Vagina (tissue), 2 donors: ENCODE measurements at regions not wholly inside any gene's neighbourhood (a gene's known extent, or its start where the extent isn't known, plus 50 kb on each side); places are given as distances from the start of the nearest gene placed in this dataset.

Experiments used
- DNase-seq, 2 donors: peaks; one replicate each; pipeline ENCODE4 v3.0.0-alpha.2; 2017; ENCODE audit errors: extremely low spot score in 2 of 2
- H3K27ac ChIP-seq: fragments of 200-600 bp; sonication (generic); one replicate; pipeline ENCODE4 v1.5.1; 2019
- H3K27me3 ChIP-seq: fragments of 200-600 bp; sonication (generic); one replicate; pipeline ENCODE4 v1.5.1; 2019
- H3K36me3 ChIP-seq, 2 donors: fragments of 200-600 bp; sonication (generic); one replicate each; pipeline ENCODE4 v1.5.1; 2017 to 2019
- H3K4me1 ChIP-seq: fragments of 200-600 bp; sonication (generic); one replicate; pipeline ENCODE4 v1.5.1; 2019
- H3K4me3 ChIP-seq, 2 donors: fragments of 200-600 bp; sonication (generic); 1 replicate in 1 of 2; 2 replicates in 1 of 2; pipeline ENCODE4 v1.5.1; 2016 to 2019
- H3K9me3 ChIP-seq: fragments of 200-600 bp; sonication (generic); one replicate; pipeline ENCODE4 v1.5.1; 2019
- CTCF ChIP-seq, 3 experiments: fragments of 450-650 bp in 2 of 3; fragments of 200-600 bp in 1 of 3; sonication (generic) in 1 of 3; IDR thresholded peaks; one replicate each; pipeline ENCODE4 v1.5.1; 2017 to 2019; ENCODE audit warnings: antibody characterized with exemption in 3 of 3, mild to moderate bottlenecking in 2 of 3, moderate library complexity in 2 of 3
- POLR2A ChIP-seq, 2 donors: fragments of 450-650 bp; IDR thresholded peaks; one replicate each; pipeline ENCODE4 v1.6.1; 2017; ENCODE audit warnings: antibody characterized with exemption in 2 of 2, mild to moderate bottlenecking in 2 of 2, moderate library complexity in 2 of 2
- POLR2AphosphoS5 ChIP-seq, 2 donors: sonication (generic); formaldehyde crosslinking; IDR thresholded peaks; one replicate each; pipeline ENCODE4 v1.9.0; 2017; ENCODE audit warnings: antibody characterized with exemption in 2 of 2, mild to moderate bottlenecking in 2 of 2, low read depth in 1 of 2; ENCODE audit not compliant: insufficient read depth in 1 of 2
- intact Hi-C: fragments of 100-400 bp; cut with DNase I; formaldehyde crosslinking; loops from one replicate; pipeline ENCODE4 v1.15.1; 2023

GRCh38 chr14:96945721-96946120 is 148.5 kb downstream of the VRK1 start:
- intact Hi-C loops: no loop called here
- no peak for DNase-seq
- no peaks in the 10 kb centered on the region for H3K36me3 ChIP-seq
- no peak overlapping the region for H3K27ac ChIP-seq
- no peak overlapping the region for H3K4me3 ChIP-seq
- no peaks in the 10 kb centered on the region for H3K4me1 ChIP-seq
- H3K9me3 ChIP-seq: no peaks in the 10 kb centered on the region
- no peaks in the 10 kb centered on the region for H3K27me3 ChIP-seq
- no peak for TF ChIP-seq POLR2A (IDR thresholded peaks at IDR 0.05)
- no peak for TF ChIP-seq CTCF (IDR thresholded peaks at IDR 0.05)
- no peak for TF ChIP-seq POLR2AphosphoS5 (IDR thresholded peaks at IDR 0.05; ENCODE audit: insufficient read depth in 1 of 2, low read depth in 1 of 2)

- Histone ChIP-seq H3K27me3 (no peaks in the 10 kb centered on the region), H3K27ac (no peak overlapping the region), H3K4me1 (no peaks in the 10 kb centered on the region), H3K9me3 (no peaks in the 10 kb centered on the region), H3K36me3 (no peaks in the 10 kb centered on the region), H3K4me3 (no peak overlapping the region)
- no peak for DNase-seq
- TF ChIP-seq CTCF (IDR thresholded peaks at IDR 0.05): no peak
- no peak for TF ChIP-seq POLR2A (IDR thresholded peaks at IDR 0.05)
- intact Hi-C loops: no loop called here
Measured at GRCh38 chr14:96949594-96949993, 152.4 kb downstream of the VRK1 start.

- H3K27me3 ChIP-seq: no peaks in the 10 kb centered on the region
- H3K36me3 ChIP-seq: no peaks in the 10 kb centered on the region
- no peak overlapping the region for H3K4me3 ChIP-seq
- no peaks in the 10 kb centered on the region for H3K9me3 ChIP-seq
- intact Hi-C loops: no loop called here
- no peak for TF ChIP-seq CTCF (IDR thresholded peaks at IDR 0.05)
- TF ChIP-seq POLR2A (IDR thresholded peaks at IDR 0.05): no peak
- TF ChIP-seq POLR2AphosphoS5 (IDR thresholded peaks at IDR 0.05; ENCODE audit: insufficient read depth in 1 of 2, low read depth in 1 of 2): no peak
- no peak overlapping the region for H3K27ac ChIP-seq
- DNase-seq: no peak
- H3K4me1 ChIP-seq: no peaks in the 10 kb centered on the region
Measured at GRCh38 chr14:96951511-96951910, 154.3 kb downstream of the VRK1 start.

GRCh38 chr14:96953087-96953874 is 156.1 kb downstream of the VRK1 start:
- H3K9me3 ChIP-seq: no peaks in the 10 kb centered on the region
- intact Hi-C loops: no loop called here
- H3K36me3 ChIP-seq: no peaks in the 10 kb centered on the region
- TF ChIP-seq POLR2AphosphoS5 (IDR thresholded peaks at IDR 0.05; ENCODE audit: insufficient read depth in 1 of 2, low read depth in 1 of 2): no peak
- no peak for TF ChIP-seq POLR2A (IDR thresholded peaks at IDR 0.05)
- no peak for TF ChIP-seq CTCF (IDR thresholded peaks at IDR 0.05)
- no peaks in the 10 kb centered on the region for H3K4me1 ChIP-seq
- H3K27me3 ChIP-seq: no peaks in the 10 kb centered on the region
- DNase-seq: peak in 1 of 2 donors; percentile 20
- H3K4me3 ChIP-seq: no peak overlapping the region
- no peak overlapping the region for H3K27ac ChIP-seq

- no peak for TF ChIP-seq POLR2AphosphoS5 (IDR thresholded peaks at IDR 0.05; ENCODE audit: insufficient read depth in 1 of 2, low read depth in 1 of 2)
- no peak for TF ChIP-seq CTCF (IDR thresholded peaks at IDR 0.05)
- TF ChIP-seq POLR2A (IDR thresholded peaks at IDR 0.05): no peak
- DNase-seq: no peak
- no peak overlapping the region for H3K4me3 ChIP-seq
- no peaks in the 10 kb centered on the region for H3K36me3 ChIP-seq
- no peaks in the 10 kb centered on the region for H3K9me3 ChIP-seq
- H3K4me1 ChIP-seq: no peaks in the 10 kb centered on the region
- no peak overlapping the region for H3K27ac ChIP-seq
- intact Hi-C loops: no loop called here
- H3K27me3 ChIP-seq: no peaks in the 10 kb centered on the region
Measured at GRCh38 chr14:96953875-96954185, 156.6 kb downstream of the VRK1 start.
